ENCODE measurements at regions not wholly inside any gene's neighbourhood (a gene's known extent, or its start where the extent isn't known, plus 50 kb on each side); places are given as distances from the start of the nearest gene placed in this dataset.
"Not testable (repeated sequence)": the region's sequence is repeated elsewhere in the genome, so short reads cannot be mapped to it uniquely, and the experiment has no call there.

GRCh38 chr9:25742256-25742655, 64.0 kb upstream of the TUSC1 start (continued):
- TF ChIP-seq PRDM10 (tag by site-specific recombination; IDR thresholded peaks at IDR 0.05) (no peak), SCRT1 (tag by site-specific recombination; IDR thresholded peaks at IDR 0.05; ENCODE audit: borderline replicate concordance) (no peak), ZFP37 (tag by site-specific recombination; IDR thresholded peaks at IDR 0.05) (no peak), ZNF148 (tag by site-specific recombination; IDR thresholded peaks at IDR 0.05; ENCODE audit: borderline replicate concordance) (no peak)

- TF ChIP-seq ZNF311 (tag by site-specific recombination; IDR thresholded peaks at IDR 0.05; ENCODE audit: borderline replicate concordance) (no peak), RBAK (tag by site-specific recombination; IDR thresholded peaks at IDR 0.05) (no peak), AEBP2 (tag by site-specific recombination; IDR thresholded peaks at IDR 0.05; ENCODE audit: borderline replicate concordance) (no peak), FEZF1 (tag by site-specific recombination; IDR thresholded peaks at IDR 0.05) (no peak)
- no peaks in the 10 kb centered on the region for H3K9me3 ChIP-seq (ENCODE audit: control insufficient read depth, insufficient read depth, low read depth, low read length)
- no peak overlapping the region for H3K27ac ChIP-seq (ENCODE audit: extremely low read depth, low read depth, low read length)
- no peak overlapping the region for H3K4me3 ChIP-seq (ENCODE audit: low read depth, low read length)
- no peaks in the 10 kb centered on the region for H3K4me1 ChIP-seq (ENCODE audit: control insufficient read depth, insufficient read depth, low read length)
- ChIA-PET POLR2A (no interaction called here), CTCF (interaction anchor here (0.7 kb wide), 1 partner anchor 26 kb away, joined by 3 read pairs; no protein-coding TSS in a partner anchor)
- H3K36me3 ChIP-seq (ENCODE audit: control insufficient read depth in 2 of 2, insufficient read depth in 1 of 2, low read length in 2 of 2) = no peaks in the 10 kb centered on the region
Observed at GRCh38 chr9:25733336-25733982, 55.2 kb upstream of the TUSC1 start.

- H3K4me1 ChIP-seq (ENCODE audit: control insufficient read depth, insufficient read depth, low read length); H3K36me3 ChIP-seq (ENCODE audit: control insufficient read depth in 2 of 2, insufficient read depth in 1 of 2, low read length in 2 of 2); H3K4me3 ChIP-seq (ENCODE audit: low read depth, low read length); POLR2A ChIA-PET; H3K9me3 ChIP-seq (ENCODE audit: control insufficient read depth, insufficient read depth, low read depth, low read length); H3K27ac ChIP-seq (ENCODE audit: extremely low read depth, low read depth, low read length): not testable (repeated sequence)
- CTCF ChIA-PET = interaction anchor here (0.7 kb wide), 1 partner anchor 34 kb away, joined by 5 read pairs; no protein-coding TSS in a partner anchor
Observed at GRCh38 chr9:25731895-25732794, 53.9 kb upstream of the TUSC1 start.

Data from HEK293 (cell line).